ENCODE measurements at regions not wholly inside any gene's neighbourhood (a gene's known extent, or its start where the extent isn't known, plus 50 kb on each side); places are given as distances from the start of the nearest gene placed in this dataset.
A peak's percentile ranks its signal among the peaks of the same experiment; 100 is the strongest.

- TF ChIP-seq POLR2A (IDR thresholded peaks at IDR 0.05) (no peak), CTCF (IDR thresholded peaks at IDR 0.05 in 4 of 5, conservative IDR thresholded peaks at IDR 0.05 in 1 of 5) (no peak)
- Histone ChIP-seq H3K27ac (peak overlapping the region in 1 of 4 donors; percentile 34), H3K27me3 (no peaks in the 10 kb centered on the region), H3K9me3 (no peaks in the 10 kb centered on the region), H3K36me3 (no peaks in the 10 kb centered on the region), H3K4me1 (peaks cover 12 to 14% of the 10 kb centered on the region in 2 donors), H3K4me3 (peak overlapping the region in 1 of 4 donors; percentile 22)
- DNase-seq: no peak
- no peak for ATAC-seq
- in situ Hi-C loops (cut with MboI; ENCODE audit: low sequenced_read_pairs in 4 of 4): no loop called here
- intact Hi-C loops (cut with DNase I; ENCODE audit: low total_unique reads): no loop called here
These were observed 489.6 kb downstream of the TTLL7 start for GRCh38 chr1:83509301-83509781.

- Histone ChIP-seq H3K4me1 (peaks cover 12 to 14% of the 10 kb centered on the region in 2 donors), H3K27me3 (no peaks in the 10 kb centered on the region), H3K27ac (peak overlapping the region in 2 of 4 donors; percentile 34 to 36), H3K9me3 (no peaks in the 10 kb centered on the region), H3K36me3 (no peaks in the 10 kb centered on the region), H3K4me3 (peak overlapping the region in 1 of 4 donors; percentile 22)
- ATAC-seq: peak; percentile 63 to 75
- peak; percentile 12 to 31 for DNase-seq
- intact Hi-C loops (cut with DNase I; ENCODE audit: low total_unique reads) (no loop called here), in situ Hi-C loops (cut with MboI; ENCODE audit: low sequenced_read_pairs in 4 of 4) (no loop called here)
- no peak for TF ChIP-seq POLR2A (IDR thresholded peaks at IDR 0.05)
- no peak for TF ChIP-seq CTCF (IDR thresholded peaks at IDR 0.05 in 4 of 5, conservative IDR thresholded peaks at IDR 0.05 in 1 of 5)
These were observed 490.3 kb downstream of the TTLL7 start for GRCh38 chr1:83508485-83509151.

- intact Hi-C loops (cut with DNase I; ENCODE audit: low total_unique reads): no loop called here
- in situ Hi-C loops (cut with MboI; ENCODE audit: low sequenced_read_pairs in 4 of 4): no loop called here
- no peak for ATAC-seq
These were observed 493.8 kb downstream of the TTLL7 start for GRCh38 chr1:83505148-83505547.

GRCh38 chr1:83503153-83503552 lies 495.8 kb downstream of the TTLL7 start:
- H3K4me1 ChIP-seq: peaks cover 0 to 24% of the 10 kb centered on the region in 2 donors
- TF ChIP-seq POLR2A (IDR thresholded peaks at IDR 0.05): no peak
- no peak for TF ChIP-seq CTCF (IDR thresholded peaks at IDR 0.05 in 4 of 5, conservative IDR thresholded peaks at IDR 0.05 in 1 of 5)
- in situ Hi-C loops (cut with MboI; ENCODE audit: low sequenced_read_pairs in 4 of 4) (no loop called here), intact Hi-C loops (cut with DNase I; ENCODE audit: low total_unique reads) (no loop called here)
- H3K36me3 ChIP-seq: no peaks in the 10 kb centered on the region
- DNase-seq (no peak), ATAC-seq (no peak)
- H3K4me3 ChIP-seq: no peak overlapping the region
- H3K27me3 ChIP-seq: no peaks in the 10 kb centered on the region
- H3K9me3 ChIP-seq: no peaks in the 10 kb centered on the region
- H3K27ac ChIP-seq: no peak overlapping the region

More at GRCh38 chr1:83505148-83505547, 493.8 kb downstream of the TTLL7 start:
- H3K4me3 ChIP-seq: no peak overlapping the region
- no peak for DNase-seq
- no peaks in the 10 kb centered on the region for H3K36me3 ChIP-seq
- H3K4me1 ChIP-seq: peaks cover 12 to 32% of the 10 kb centered on the region in 2 donors
- TF ChIP-seq POLR2A (IDR thresholded peaks at IDR 0.05) (no peak), CTCF (IDR thresholded peaks at IDR 0.05 in 4 of 5, conservative IDR thresholded peaks at IDR 0.05 in 1 of 5) (no peak)
- H3K27ac ChIP-seq: no peak overlapping the region
- no peaks in the 10 kb centered on the region for H3K9me3 ChIP-seq
- H3K27me3 ChIP-seq: no peaks in the 10 kb centered on the region

Data from gastrocnemius medialis (tissue), 4 donors.